Dedifferentiated amniotic fluid mesenchymal stem cell (primary cell): ENCODE measurements at regions not wholly inside any gene's neighbourhood (a gene's known extent, or its start where the extent isn't known, plus 50 kb on each side); places are given as distances from the start of the nearest gene placed in this dataset.

ENCODE experiments used
- DNase-seq: peaks from one replicate; pipeline ENCODE4 v3.0.0-alpha.2; 2016; ENCODE audit errors: extremely low spot score

GRCh38 chr15:100783760-100784492, 95.7 kb upstream of the ALDH1A3 start:
- DNase-seq, result no peak

GRCh38 chr15:100784493-100785180, 95.0 kb upstream of the ALDH1A3 start:
- DNase-seq, result no peak

GRCh38 chr15:100785181-100786138, 94.2 kb upstream of the ALDH1A3 start:
- DNase-seq, result no peak

GRCh38 chr15:100786139-100786531, 93.5 kb upstream of the ALDH1A3 start:
- DNase-seq, result no peak

GRCh38 chr15:100786901-100787566, 92.6 kb upstream of the ALDH1A3 start:
- no peak for DNase-seq

- no peak for DNase-seq
Observed at GRCh38 chr15:100787567-100788417, 91.8 kb upstream of the ALDH1A3 start.

GRCh38 chr15:100788418-100789105, 91.1 kb upstream of the ALDH1A3 start:
- no peak for DNase-seq

GRCh38 chr15:100790786-100791265, 88.8 kb upstream of the ALDH1A3 start:
- no peak for DNase-seq

- no peak for DNase-seq
Observed at GRCh38 chr15:100794008-100794407, 85.6 kb upstream of the ALDH1A3 start.

- DNase-seq, result no peak
Observed at GRCh38 chr15:100801256-100801900, 78.3 kb upstream of the ALDH1A3 start.

- no peak for DNase-seq
Observed at GRCh38 chr15:100802421-100803170, 77.0 kb upstream of the ALDH1A3 start.

GRCh38 chr15:100803171-100803440, 76.5 kb upstream of the ALDH1A3 start:
- DNase-seq, result no peak

- DNase-seq, result no peak
Observed at GRCh38 chr15:100806157-100806556, 73.5 kb upstream of the ALDH1A3 start.

GRCh38 chr15:100807028-100807427, 72.6 kb upstream of the ALDH1A3 start:
- no peak for DNase-seq

GRCh38 chr15:100808691-100809090, 70.9 kb upstream of the ALDH1A3 start:
- DNase-seq, result no peak

- DNase-seq, result no peak
Observed at GRCh38 chr15:100809151-100809550, 70.5 kb upstream of the ALDH1A3 start.

- DNase-seq, result no peak
Observed at GRCh38 chr15:100809587-100809986, 70.0 kb upstream of the ALDH1A3 start.

GRCh38 chr15:100810229-100810628, 69.4 kb upstream of the ALDH1A3 start:
- DNase-seq, result no peak

GRCh38 chr15:100810831-100811230, 68.8 kb upstream of the ALDH1A3 start:
- no peak for DNase-seq
